PC-3 (cell line): ENCODE measurements at regions not wholly inside any gene's neighbourhood (a gene's known extent, or its start where the extent isn't known, plus 50 kb on each side); places are given as distances from the start of the nearest gene placed in this dataset.

Experiments
- CTCF ChIP-seq: fragments of 300-600 bp; sonication (generic); conservative IDR thresholded peaks from 2 replicates; pipeline ENCODE4 v1.5.1; 2017; ENCODE audit warnings: antibody characterized with exemption, low read depth, mild to moderate bottlenecking, low read length
- EZH2phosphoT487 ChIP-seq: fragments of 300-600 bp; sonication (generic); IDR thresholded peaks from 2 replicates; pipeline ENCODE4 v1.6.1; 2018; ENCODE audit warnings: mild to moderate bottlenecking, antibody characterized with exemption, low read length, borderline replicate concordance

GRCh38 chr6:118706702-118707101 is 55.3 kb upstream of the CEP85L start:
- TF ChIP-seq CTCF (no peak), EZH2phosphoT487 (no peak)
